Osteoblast (primary cell): ENCODE measurements at regions not wholly inside any gene's neighbourhood (a gene's known extent, or its start where the extent isn't known, plus 50 kb on each side); places are given as distances from the start of the nearest gene placed in this dataset.

ENCODE experiments used
- DNase-seq: peaks from one replicate; pipeline ENCODE4 v3.0.0; 2011; ENCODE audit warnings: low spot score, mixed read lengths; ENCODE audit not compliant: insufficient read length; ENCODE audit errors: missing footprints
- H2AFZ ChIP-seq: 2 replicates; pipeline ENCODE4 v1.6.0; 2011; ENCODE audit warnings: mild to moderate bottlenecking, low read length
- H3K27ac ChIP-seq: 2 replicates; pipeline ENCODE4 v1.5.1; 2011; ENCODE audit warnings: mild to moderate bottlenecking, low read depth, low read length, moderate library complexity
- H3K27me3 ChIP-seq: 2 replicates; pipeline ENCODE4 v1.6.0; 2012; ENCODE audit warnings: mild to moderate bottlenecking, control low read depth, inconsistent platforms, low read length, moderate library complexity; ENCODE audit not compliant: insufficient read depth
- H3K36me3 ChIP-seq: 2 replicates; pipeline ENCODE4 v1.5.1; 2011; ENCODE audit warnings: mild to moderate bottlenecking, low read length, control low read depth, moderate library complexity; ENCODE audit not compliant: insufficient read depth
- H3K4me1 ChIP-seq: 2 replicates; pipeline ENCODE4 v1.5.1; 2011; ENCODE audit warnings: mild to moderate bottlenecking, low read length, control low read depth, moderate library complexity; ENCODE audit not compliant: insufficient read depth
- H3K4me2 ChIP-seq: 2 replicates; pipeline ENCODE4 v1.6.0; 2011; ENCODE audit warnings: mild to moderate bottlenecking, low read length; ENCODE audit not compliant: insufficient read depth
- H3K4me3 ChIP-seq: fragments of 200-600 bp; sonication (generic); 3 replicates; pipeline ENCODE4 v1.5.1; 2012; ENCODE audit warnings: mild to moderate bottlenecking, low read length, inconsistent platforms; ENCODE audit not compliant: insufficient read depth
- H3K79me2 ChIP-seq: 2 replicates; pipeline ENCODE4 v1.6.0; 2012; ENCODE audit warnings: mild to moderate bottlenecking, low read length, control low read depth, inconsistent platforms; ENCODE audit not compliant: insufficient read depth
- H3K9me3 ChIP-seq: 2 replicates; pipeline ENCODE4 v1.5.1; 2011; ENCODE audit warnings: low read depth, low read length, control low read depth
- H4K20me1 ChIP-seq: 2 replicates; pipeline ENCODE4 v1.6.0; 2012; ENCODE audit warnings: mild to moderate bottlenecking, low read length, control low read depth; ENCODE audit not compliant: insufficient read depth
- CTCF ChIP-seq: IDR thresholded peaks from 2 replicates; pipeline ENCODE4 v1.5.1; 2011; ENCODE audit warnings: mild to moderate bottlenecking, low read depth, low read length, moderate library complexity; ENCODE audit errors: extremely low read depth

GRCh38 chr11:119891055-119891768 lies 162.2 kb upstream of the NECTIN1 start:
- H3K36me3 ChIP-seq = no peaks in the 10 kb centered on the region
- no peak for DNase-seq
- H2AFZ ChIP-seq = no peak overlapping the region
- H3K4me2 ChIP-seq = no peak overlapping the region
- H4K20me1 ChIP-seq = no peaks in the 10 kb centered on the region
- TF ChIP-seq CTCF = no peak
- no peaks in the 10 kb centered on the region for H3K79me2 ChIP-seq
- H3K4me1 ChIP-seq = no peaks in the 10 kb centered on the region
- H3K27ac ChIP-seq = no peak overlapping the region
- H3K4me3 ChIP-seq = no peak overlapping the region
- no peaks in the 10 kb centered on the region for H3K9me3 ChIP-seq
- H3K27me3 ChIP-seq = no peaks in the 10 kb centered on the region

GRCh38 chr11:119890466-119890865 lies 161.5 kb upstream of the NECTIN1 start:
- no peak for DNase-seq
- Histone ChIP-seq H2AFZ (no peak overlapping the region), H4K20me1 (no peaks in the 10 kb centered on the region), H3K27me3 (no peaks in the 10 kb centered on the region), H3K27ac (no peak overlapping the region), H3K79me2 (no peaks in the 10 kb centered on the region), H3K4me1 (no peaks in the 10 kb centered on the region), H3K4me2 (no peak overlapping the region), H3K4me3 (no peak overlapping the region), H3K36me3 (no peaks in the 10 kb centered on the region), H3K9me3 (no peaks in the 10 kb centered on the region)
- no peak for TF ChIP-seq CTCF

- no peak overlapping the region for H3K4me3 ChIP-seq
- H4K20me1 ChIP-seq = no peaks in the 10 kb centered on the region
- no peak overlapping the region for H3K27ac ChIP-seq
- no peak for TF ChIP-seq CTCF
- no peak overlapping the region for H3K4me2 ChIP-seq
- H3K9me3 ChIP-seq = no peaks in the 10 kb centered on the region
- no peaks in the 10 kb centered on the region for H3K4me1 ChIP-seq
- H3K27me3 ChIP-seq = no peaks in the 10 kb centered on the region
- no peaks in the 10 kb centered on the region for H3K36me3 ChIP-seq
- H2AFZ ChIP-seq = no peak overlapping the region
- no peak for DNase-seq
- no peaks in the 10 kb centered on the region for H3K79me2 ChIP-seq
These were observed 160.8 kb upstream of the NECTIN1 start for GRCh38 chr11:119889728-119890280.

GRCh38 chr11:119889111-119889510 lies 160.1 kb upstream of the NECTIN1 start:
- Histone ChIP-seq H3K4me1 (no peaks in the 10 kb centered on the region), H3K36me3 (no peaks in the 10 kb centered on the region), H3K4me2 (no peak overlapping the region), H4K20me1 (no peaks in the 10 kb centered on the region), H3K4me3 (no peak overlapping the region), H3K27ac (no peak overlapping the region), H2AFZ (no peak overlapping the region), H3K79me2 (no peaks in the 10 kb centered on the region), H3K9me3 (no peaks in the 10 kb centered on the region), H3K27me3 (no peaks in the 10 kb centered on the region)
- DNase-seq = no peak
- TF ChIP-seq CTCF = no peak
